ENCODE measurements at regions not wholly inside any gene's neighbourhood (a gene's known extent, or its start where the extent isn't known, plus 50 kb on each side); places are given as distances from the start of the nearest gene placed in this dataset.

- WGBS (ENCODE audit: extremely low coverage, insufficient read length, low lambda C conversion rate): no CpG with 5 or more reads among the region's 6 CpGs
- Histone ChIP-seq H3K56ac (ENCODE audit: insufficient read length, low read depth, low read length) (no peak overlapping the region), H2AFZ (ENCODE audit: low read length) (no peak overlapping the region), H3K4ac (ENCODE audit: low read depth, low read length) (no peak overlapping the region), H3K27me3 (ENCODE audit: insufficient read depth, low read length) (no peaks in the 10 kb centered on the region), H3K27ac (ENCODE audit: insufficient read length, low read depth, low read length) (no peak overlapping the region), H2BK5ac (ENCODE audit: insufficient read length, low read length) (no peak overlapping the region), H3K4me1 (ENCODE audit: insufficient read depth, low read length) (peaks cover 4% of the 10 kb centered on the region; the same call in 1 of the 2 replicates), H3K4me2 (ENCODE audit: insufficient read depth, insufficient read length, low read length) (no peak overlapping the region), H4K8ac (replicated peaks; ENCODE audit: insufficient read length, low read depth, low read length) (no peak overlapping the region), H4K91ac (ENCODE audit: insufficient read length, low read depth, low read length) (no peak overlapping the region), H3K18ac (ENCODE audit: insufficient read length, low read depth, low read length) (no peak overlapping the region), H3K9me3 (ENCODE audit: control insufficient read depth, low read depth, low read length) (no peaks in the 10 kb centered on the region), H4K20me1 (ENCODE audit: control insufficient read depth, insufficient read depth, insufficient read length) (no peaks in the 10 kb centered on the region), H2BK12ac (ENCODE audit: insufficient read length, low read depth, low read length) (no peak overlapping the region), H3K9ac (ENCODE audit: extremely low read depth, insufficient read length, low read length) (no peak overlapping the region), H3K79me2 (ENCODE audit: insufficient read depth, low read length) (no peaks in the 10 kb centered on the region), H2BK15ac (ENCODE audit: low read depth, low read length) (no peak overlapping the region), H2BK120ac (ENCODE audit: low read depth, low read length, poor library complexity, severe bottlenecking) (no peak overlapping the region), H3K23ac (ENCODE audit: insufficient read length, low read depth, low read length) (no peak overlapping the region), H2AK5ac (ENCODE audit: insufficient read length, low read length) (no peak overlapping the region), H3K79me1 (ENCODE audit: insufficient read depth, low read depth, low read length, poor library complexity, severe bottlenecking) (no peaks in the 10 kb centered on the region), H3K23me2 (ENCODE audit: insufficient read length, low read depth, low read length, poor library complexity, severe bottlenecking) (no peaks in the 10 kb centered on the region), H3T11ph (ENCODE audit: low read length) (no peak overlapping the region), H3K14ac (ENCODE audit: insufficient read depth, low read length) (no peak overlapping the region), H4K5ac (ENCODE audit: insufficient read length, low read depth, low read length) (no peak overlapping the region), H2BK20ac (ENCODE audit: low read depth, low read length, poor library complexity, severe bottlenecking) (no peak overlapping the region)
- Mint-ChIP-seq H3K4me1 (no peaks in the 10 kb centered on the region), H3K36me3 (ENCODE audit: insufficient read depth in 1 of 3, low read depth in 3 of 3) (no peaks in the 10 kb centered on the region), H3K4me3 (no peak overlapping the region), H3K9me3 (no peaks in the 10 kb centered on the region; a peak in 1 of 5 replicates), H3K27ac (no peak overlapping the region), H3K27me3 (ENCODE audit: low read depth) (peaks cover 17% of the 10 kb centered on the region)
- no peak for TF ChIP-seq CTCF (conservative IDR thresholded peaks at IDR 0.05)
- no peak for DNase-seq
Measured at GRCh38 chr1:232357416-232357815, 272.5 kb downstream of the SIPA1L2 start.
